ENCODE measurements at regions not wholly inside any gene's neighbourhood (a gene's known extent, or its start where the extent isn't known, plus 50 kb on each side); places are given as distances from the start of the nearest gene placed in this dataset.
A peak's percentile ranks its signal among the peaks of the same experiment; 100 is the strongest.
"Not testable (repeated sequence)": the region's sequence is repeated elsewhere in the genome, so short reads cannot be mapped to it uniquely, and the experiment has no call there.

- intact Hi-C loops (cut with DNase I), result no loop called here
Measured at GRCh38 chr13:58953638-58954037, 1210.1 kb downstream of the DIAPH3 start.

GRCh38 chr13:58955546-58956385 lies 1208.0 kb downstream of the DIAPH3 start:
- no peak for DNase-seq
- intact Hi-C loops (cut with DNase I), result no loop called here

More at GRCh38 chr13:58953638-58954037, 1210.1 kb downstream of the DIAPH3 start:
- no peak for DNase-seq

- DNase-seq, result peak in 3 of 10 donors; percentile 55 to 64 (median 58)
- intact Hi-C loops (cut with DNase I), result not testable (repeated sequence)
Measured at GRCh38 chr13:58958097-58958496, 1205.6 kb downstream of the DIAPH3 start.

GRCh38 chr13:58960888-58961287 lies 1202.8 kb downstream of the DIAPH3 start:
- intact Hi-C loops (cut with DNase I), result no loop called here
- DNase-seq, result no peak

GRCh38 chr13:58963321-58963720 lies 1200.4 kb downstream of the DIAPH3 start:
- intact Hi-C loops (cut with DNase I), result no loop called here
- no peak for DNase-seq

- no peak for DNase-seq
- intact Hi-C loops (cut with DNase I), result no loop called here
Measured at GRCh38 chr13:58964048-58964447, 1199.7 kb downstream of the DIAPH3 start.

- no peak for DNase-seq
- intact Hi-C loops (cut with DNase I), result no loop called here
Measured at GRCh38 chr13:58977085-58977484, 1186.6 kb downstream of the DIAPH3 start.

GRCh38 chr13:58978331-58978730 lies 1185.4 kb downstream of the DIAPH3 start:
- no peak for DNase-seq
- intact Hi-C loops (cut with DNase I), result no loop called here

GRCh38 chr13:58979851-58980250 lies 1183.9 kb downstream of the DIAPH3 start:
- no peak for DNase-seq
- intact Hi-C loops (cut with DNase I), result no loop called here

GRCh38 chr13:58985845-58986244 lies 1177.9 kb downstream of the DIAPH3 start:
- intact Hi-C loops (cut with DNase I), result no loop called here
- DNase-seq, result no peak

- DNase-seq, result no peak
- intact Hi-C loops (cut with DNase I), result no loop called here
Measured at GRCh38 chr13:58989556-58989955, 1174.2 kb downstream of the DIAPH3 start.

GRCh38 chr13:58991826-58992477 lies 1171.8 kb downstream of the DIAPH3 start:
- intact Hi-C loops (cut with DNase I), result no loop called here
- DNase-seq, result no peak

- intact Hi-C loops (cut with DNase I), result no loop called here
- no peak for DNase-seq
Measured at GRCh38 chr13:58992478-58993042, 1171.2 kb downstream of the DIAPH3 start.

- intact Hi-C loops (cut with DNase I), result no loop called here
- DNase-seq, result no peak
Measured at GRCh38 chr13:58994077-58994476, 1169.7 kb downstream of the DIAPH3 start.

- intact Hi-C loops (cut with DNase I), result no loop called here
- no peak for DNase-seq
Measured at GRCh38 chr13:58994777-58995176, 1169.0 kb downstream of the DIAPH3 start.

GRCh38 chr13:58998716-58999115 lies 1165.0 kb downstream of the DIAPH3 start:
- no peak for DNase-seq
- intact Hi-C loops (cut with DNase I), result no loop called here

- no peak for DNase-seq
- intact Hi-C loops (cut with DNase I), result no loop called here
Measured at GRCh38 chr13:58999851-59000250, 1163.9 kb downstream of the DIAPH3 start.

- no peak for DNase-seq
- intact Hi-C loops (cut with DNase I), result no loop called here
Measured at GRCh38 chr13:59000770-59001169, 1163.0 kb downstream of the DIAPH3 start.

GRCh38 chr13:59012731-59013130 lies 1151.0 kb downstream of the DIAPH3 start:
- DNase-seq, result peak in 1 of 10 donors; percentile 37
- intact Hi-C loops (cut with DNase I), result no loop called here

- no peak for DNase-seq
- intact Hi-C loops (cut with DNase I), result no loop called here
Measured at GRCh38 chr13:59016250-59016649, 1147.5 kb downstream of the DIAPH3 start.

- intact Hi-C loops (cut with DNase I), result no loop called here
- no peak for DNase-seq
Measured at GRCh38 chr13:59024434-59024833, 1139.3 kb downstream of the DIAPH3 start.

GRCh38 chr13:59034198-59034597 lies 1129.5 kb downstream of the DIAPH3 start:
- no peak for DNase-seq
- intact Hi-C loops (cut with DNase I), result no loop called here
